ENCODE measurements at regions not wholly inside any gene's neighbourhood (a gene's known extent, or its start where the extent isn't known, plus 50 kb on each side); places are given as distances from the start of the nearest gene placed in this dataset.

- ChIA-PET POLR2A (ENCODE audit: partially characterized antibody) (no interaction called here), CTCF (ENCODE audit: partially characterized antibody) (no interaction called here)
- Mint-ChIP-seq H3K9me3 (peaks cover 5 to 19% (median 9%) of the 10 kb centered on the region in 8 donors), H3K4me1 (peaks cover 0 to 1% (median 0%) of the 10 kb centered on the region in 4 donors), H3K4me3 (no peak overlapping the region), H3K27me3 (peaks cover 0 to 1% of the 10 kb centered on the region in 2 donors), H3K36me3 (no peaks in the 10 kb centered on the region), H3K27ac (no peak overlapping the region)
- intact Hi-C loops (cut with micrococcal nuclease), result no loop called here
- no peak overlapping the region for H3K27ac ChIP-seq (ENCODE audit: low read depth, low read length)
- no peaks in the 10 kb centered on the region for H3K4me1 ChIP-seq (ENCODE audit: insufficient read depth, low read length)
- H3K4me3 ChIP-seq (ENCODE audit: low read length in 2 of 2), result no peak overlapping the region
- no peaks in the 10 kb centered on the region for H3K9me3 ChIP-seq (ENCODE audit: control insufficient read depth in 1 of 2, low read length in 2 of 2)
- no peaks in the 10 kb centered on the region for H3K27me3 ChIP-seq (ENCODE audit: insufficient read depth, low read length)
- no peaks in the 10 kb centered on the region for H3K36me3 ChIP-seq (ENCODE audit: insufficient read depth, low read length)
- no peak for DNase-seq
Observed at GRCh38 chr7:46651070-46651469, 730.0 kb upstream of the IGFBP3 start.

GRCh38 chr7:46649876-46650275 lies 728.8 kb upstream of the IGFBP3 start:
- Histone ChIP-seq H3K27me3 (ENCODE audit: insufficient read depth, low read length) (no peaks in the 10 kb centered on the region), H3K4me3 (ENCODE audit: low read length in 2 of 2) (no peak overlapping the region), H3K36me3 (ENCODE audit: insufficient read depth, low read length) (no peaks in the 10 kb centered on the region), H3K27ac (ENCODE audit: low read depth, low read length) (no peak overlapping the region), H3K9me3 (ENCODE audit: control insufficient read depth in 1 of 2, low read length in 2 of 2) (no peaks in the 10 kb centered on the region), H3K4me1 (ENCODE audit: insufficient read depth, low read length) (no peaks in the 10 kb centered on the region)
- Mint-ChIP-seq H3K9me3 (peaks cover 7 to 20% (median 9%) of the 10 kb centered on the region in 8 donors), H3K4me1 (peaks cover 0 to 1% (median 0%) of the 10 kb centered on the region in 4 donors), H3K36me3 (no peaks in the 10 kb centered on the region), H3K4me3 (no peak overlapping the region), H3K27ac (no peak overlapping the region), H3K27me3 (peaks cover 0 to 1% of the 10 kb centered on the region in 2 donors)
- CTCF ChIA-PET (ENCODE audit: partially characterized antibody), result no interaction called here
- DNase-seq, result no peak
- intact Hi-C loops (cut with micrococcal nuclease), result no loop called here
- POLR2A ChIA-PET (ENCODE audit: partially characterized antibody), result no interaction called here

- CTCF ChIA-PET (ENCODE audit: partially characterized antibody), result interaction anchor here (0.5 kb wide), 1 partner anchor 108 kb away, joined by 3 read pairs; no protein-coding TSS in a partner anchor
- no peaks in the 10 kb centered on the region for H3K4me1 Mint-ChIP-seq
Observed at GRCh38 chr7:46637793-46638735, 717.0 kb upstream of the IGFBP3 start.

GRCh38 chr7:46636022-46636421 lies 715.0 kb upstream of the IGFBP3 start:
- Histone ChIP-seq H3K27me3 (ENCODE audit: insufficient read depth, low read length) (no peaks in the 10 kb centered on the region), H3K4me3 (ENCODE audit: low read length in 2 of 2) (no peak overlapping the region), H3K9me3 (ENCODE audit: control insufficient read depth in 1 of 2, low read length in 2 of 2) (no peaks in the 10 kb centered on the region), H3K27ac (ENCODE audit: low read depth, low read length) (no peak overlapping the region), H3K36me3 (ENCODE audit: insufficient read depth, low read length) (no peaks in the 10 kb centered on the region), H3K4me1 (ENCODE audit: insufficient read depth, low read length) (no peaks in the 10 kb centered on the region)
- Mint-ChIP-seq H3K4me3 (no peak overlapping the region), H3K27ac (no peak overlapping the region), H3K36me3 (no peaks in the 10 kb centered on the region), H3K27me3 (no peaks in the 10 kb centered on the region), H3K4me1 (no peaks in the 10 kb centered on the region), H3K9me3 (peaks cover 0 to 10% (median 4%) of the 10 kb centered on the region in 8 donors)
- intact Hi-C loops (cut with micrococcal nuclease), result no loop called here
- CTCF ChIA-PET (ENCODE audit: partially characterized antibody), result no interaction called here
- POLR2A ChIA-PET (ENCODE audit: partially characterized antibody), result no interaction called here
- no peak for DNase-seq

More at GRCh38 chr7:46637793-46638735, 717.0 kb upstream of the IGFBP3 start:
- H3K27me3 Mint-ChIP-seq, result no peaks in the 10 kb centered on the region
- intact Hi-C loops (cut with micrococcal nuclease), result no loop called here
- H3K27ac Mint-ChIP-seq, result no peak overlapping the region
- no peaks in the 10 kb centered on the region for H3K36me3 Mint-ChIP-seq
- H3K9me3 Mint-ChIP-seq, result peaks cover 0 to 12% (median 2%) of the 10 kb centered on the region in 8 donors
- no peaks in the 10 kb centered on the region for H3K9me3 ChIP-seq (ENCODE audit: control insufficient read depth in 1 of 2, low read length in 2 of 2)
- H3K4me3 ChIP-seq (ENCODE audit: low read length in 2 of 2), result no peak overlapping the region
- no peaks in the 10 kb centered on the region for H3K27me3 ChIP-seq (ENCODE audit: insufficient read depth, low read length)
- H3K36me3 ChIP-seq (ENCODE audit: insufficient read depth, low read length), result no peaks in the 10 kb centered on the region
- peak overlapping the region in 1 of 8 donors; percentile 13 for H3K4me3 Mint-ChIP-seq
- no peak for DNase-seq
- no peaks in the 10 kb centered on the region for H3K4me1 ChIP-seq (ENCODE audit: insufficient read depth, low read length)
- POLR2A ChIA-PET (ENCODE audit: partially characterized antibody), result no interaction called here
- no peak overlapping the region for H3K27ac ChIP-seq (ENCODE audit: low read depth, low read length)

- H3K9me3 ChIP-seq (ENCODE audit: control insufficient read depth in 1 of 2, low read length in 2 of 2), result no peaks in the 10 kb centered on the region
- no peaks in the 10 kb centered on the region for H3K4me1 ChIP-seq (ENCODE audit: insufficient read depth, low read length)
- H3K4me3 ChIP-seq (ENCODE audit: low read length in 2 of 2), result no peak overlapping the region
- Mint-ChIP-seq H3K4me3 (no peak overlapping the region), H3K4me1 (no peaks in the 10 kb centered on the region), H3K36me3 (no peaks in the 10 kb centered on the region), H3K9me3 (peaks cover 0 to 10% (median 4%) of the 10 kb centered on the region in 8 donors), H3K27ac (peak overlapping the region in 1 of 7 donors; percentile 59), H3K27me3 (no peaks in the 10 kb centered on the region)
- no peak for DNase-seq
- H3K27me3 ChIP-seq (ENCODE audit: insufficient read depth, low read length), result no peaks in the 10 kb centered on the region
- no peaks in the 10 kb centered on the region for H3K36me3 ChIP-seq (ENCODE audit: insufficient read depth, low read length)
- CTCF ChIA-PET (ENCODE audit: partially characterized antibody), result no interaction called here
- POLR2A ChIA-PET (ENCODE audit: partially characterized antibody), result no interaction called here
- intact Hi-C loops (cut with micrococcal nuclease), result no loop called here
- no peak overlapping the region for H3K27ac ChIP-seq (ENCODE audit: low read depth, low read length)
Observed at GRCh38 chr7:46633630-46634240, 712.7 kb upstream of the IGFBP3 start.

- ChIA-PET POLR2A (ENCODE audit: partially characterized antibody) (no interaction called here), CTCF (ENCODE audit: partially characterized antibody) (no interaction called here)
- H3K9me3 Mint-ChIP-seq, result peaks cover 0 to 10% (median 5%) of the 10 kb centered on the region in 8 donors
- Histone ChIP-seq H3K4me3 (ENCODE audit: low read length in 2 of 2) (no peak overlapping the region), H3K36me3 (ENCODE audit: insufficient read depth, low read length) (no peaks in the 10 kb centered on the region), H3K4me1 (ENCODE audit: insufficient read depth, low read length) (no peaks in the 10 kb centered on the region), H3K27me3 (ENCODE audit: insufficient read depth, low read length) (no peaks in the 10 kb centered on the region), H3K9me3 (ENCODE audit: control insufficient read depth in 1 of 2, low read length in 2 of 2) (no peaks in the 10 kb centered on the region), H3K27ac (ENCODE audit: low read depth, low read length) (no peak overlapping the region)
- no peaks in the 10 kb centered on the region for H3K4me1 Mint-ChIP-seq
- H3K4me3 Mint-ChIP-seq, result no peak overlapping the region
- no peaks in the 10 kb centered on the region for H3K36me3 Mint-ChIP-seq
- no peak overlapping the region for H3K27ac Mint-ChIP-seq
- H3K27me3 Mint-ChIP-seq, result no peaks in the 10 kb centered on the region
- intact Hi-C loops (cut with micrococcal nuclease), result no loop called here
- DNase-seq, result no peak
Observed at GRCh38 chr7:46633200-46633599, 712.1 kb upstream of the IGFBP3 start.

- Histone ChIP-seq H3K4me1 (ENCODE audit: insufficient read depth, low read length) (no peaks in the 10 kb centered on the region), H3K27me3 (ENCODE audit: insufficient read depth, low read length) (no peaks in the 10 kb centered on the region), H3K4me3 (ENCODE audit: low read length in 2 of 2) (no peak overlapping the region), H3K27ac (ENCODE audit: low read depth, low read length) (no peak overlapping the region), H3K36me3 (ENCODE audit: insufficient read depth, low read length) (no peaks in the 10 kb centered on the region), H3K9me3 (ENCODE audit: control insufficient read depth in 1 of 2, low read length in 2 of 2) (no peaks in the 10 kb centered on the region)
- ChIA-PET CTCF (ENCODE audit: partially characterized antibody) (no interaction called here), POLR2A (ENCODE audit: partially characterized antibody) (no interaction called here)
- no peak for DNase-seq
- no peaks in the 10 kb centered on the region for H3K4me1 Mint-ChIP-seq
- no peaks in the 10 kb centered on the region for H3K36me3 Mint-ChIP-seq
- H3K4me3 Mint-ChIP-seq, result no peak overlapping the region
- intact Hi-C loops (cut with micrococcal nuclease), result no loop called here
- no peaks in the 10 kb centered on the region for H3K27me3 Mint-ChIP-seq
- peaks cover 0 to 13% (median 3%) of the 10 kb centered on the region in 8 donors for H3K9me3 Mint-ChIP-seq
- no peak overlapping the region for H3K27ac Mint-ChIP-seq
Observed at GRCh38 chr7:46630031-46630430, 709.0 kb upstream of the IGFBP3 start.
